ENCODE measurements at regions not wholly inside any gene's neighbourhood (a gene's known extent, or its start where the extent isn't known, plus 50 kb on each side); places are given as distances from the start of the nearest gene placed in this dataset.

DNA sequence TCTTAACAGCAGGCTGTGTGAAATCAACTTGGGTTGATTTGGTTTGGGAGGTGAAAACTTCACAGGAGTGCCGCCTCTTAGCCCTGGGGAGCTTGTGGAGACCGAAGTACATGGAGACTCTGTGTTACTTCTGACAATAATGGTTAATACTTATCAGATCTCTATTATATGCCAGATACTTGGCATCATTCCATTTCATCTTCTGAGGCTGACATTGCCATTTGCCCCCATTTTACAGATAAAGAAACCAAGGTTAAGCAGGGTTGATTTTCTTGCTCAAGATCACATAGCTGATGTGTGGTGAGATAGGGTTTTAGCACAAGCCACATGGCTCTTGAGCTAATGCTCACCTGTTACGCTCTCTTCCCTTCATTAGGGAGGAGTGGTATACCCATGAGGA, 150.6 kb upstream of the FAM13C start:
- TF ChIP-seq, protein P1, sequence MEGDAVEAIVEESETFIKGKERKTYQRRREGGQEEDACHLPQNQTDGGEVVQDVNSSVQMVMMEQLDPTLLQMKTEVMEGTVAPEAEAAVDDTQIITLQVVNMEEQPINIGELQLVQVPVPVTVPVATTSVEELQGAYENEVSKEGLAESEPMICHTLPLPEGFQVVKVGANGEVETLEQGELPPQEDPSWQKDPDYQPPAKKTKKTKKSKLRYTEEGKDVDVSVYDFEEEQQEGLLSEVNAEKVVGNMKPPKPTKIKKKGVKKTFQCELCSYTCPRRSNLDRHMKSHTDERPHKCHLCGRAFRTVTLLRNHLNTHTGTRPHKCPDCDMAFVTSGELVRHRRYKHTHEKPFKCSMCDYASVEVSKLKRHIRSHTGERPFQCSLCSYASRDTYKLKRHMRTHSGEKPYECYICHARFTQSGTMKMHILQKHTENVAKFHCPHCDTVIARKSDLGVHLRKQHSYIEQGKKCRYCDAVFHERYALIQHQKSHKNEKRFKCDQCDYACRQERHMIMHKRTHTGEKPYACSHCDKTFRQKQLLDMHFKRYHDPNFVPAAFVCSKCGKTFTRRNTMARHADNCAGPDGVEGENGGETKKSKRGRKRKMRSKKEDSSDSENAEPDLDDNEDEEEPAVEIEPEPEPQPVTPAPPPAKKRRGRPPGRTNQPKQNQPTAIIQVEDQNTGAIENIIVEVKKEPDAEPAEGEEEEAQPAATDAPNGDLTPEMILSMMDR (IDR thresholded peaks at IDR 0.05; ENCODE audit: low read depth, low read length), result no peak
- TF ChIP-seq POLR2A (IDR thresholded peaks at IDR 0.05; ENCODE audit: extremely low read depth, insufficient read length), result no peak
- TF ChIP-seq, protein P2, sequence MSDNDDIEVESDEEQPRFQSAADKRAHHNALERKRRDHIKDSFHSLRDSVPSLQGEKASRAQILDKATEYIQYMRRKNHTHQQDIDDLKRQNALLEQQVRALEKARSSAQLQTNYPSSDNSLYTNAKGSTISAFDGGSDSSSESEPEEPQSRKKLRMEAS (IDR thresholded peaks at IDR 0.05; ENCODE audit: low read depth, low read length), result no peak
- no peak for TF ChIP-seq MYC (IDR thresholded peaks at IDR 0.05; ENCODE audit: low read depth, low read length)

All from NB4 (cell line).